H9 (cell line): ENCODE measurements at regions not wholly inside any gene's neighbourhood (a gene's known extent, or its start where the extent isn't known, plus 50 kb on each side); places are given as distances from the start of the nearest gene placed in this dataset.

Experiments
- DNase-seq: peaks from one replicate; pipeline ENCODE4 v3.0.0-alpha.2; 2017
- H2AFZ ChIP-seq: one replicate; pipeline ENCODE4 v1.6.1; 2013; ENCODE audit warnings: mild to moderate bottlenecking, low read length, control low read depth, moderate library complexity
- H2AK5ac ChIP-seq: 2 replicates; pipeline ENCODE4 v1.6.1; 2013; ENCODE audit warnings: low read length, control low read depth, mixed read lengths; ENCODE audit not compliant: insufficient read length
- H2BK120ac ChIP-seq: one replicate; pipeline ENCODE4 v1.6.1; 2013; ENCODE audit warnings: low read depth, mild to moderate bottlenecking, low read length, control low read depth, inconsistent platforms; ENCODE audit not compliant: poor library complexity, severe bottlenecking
- H2BK12ac ChIP-seq: 2 replicates; pipeline ENCODE4 v1.6.1; 2013; ENCODE audit warnings: low read length, control low read depth, mixed read lengths, low read depth; ENCODE audit not compliant: insufficient read length
- H2BK15ac ChIP-seq: 2 replicates; pipeline ENCODE4 v1.6.1; 2013; ENCODE audit warnings: low read depth, low read length, control low read depth
- H2BK20ac ChIP-seq: one replicate; pipeline ENCODE4 v1.6.1; 2013; ENCODE audit warnings: low read depth, mild to moderate bottlenecking, low read length, control low read depth, inconsistent platforms; ENCODE audit not compliant: poor library complexity, severe bottlenecking
- H2BK5ac ChIP-seq: 2 replicates; pipeline ENCODE4 v1.6.1; 2013; ENCODE audit warnings: low read length, control low read depth, mixed read lengths; ENCODE audit not compliant: insufficient read length
- H3K14ac ChIP-seq: 2 replicates; pipeline ENCODE4 v1.6.1; 2013; ENCODE audit warnings: low read length, control low read depth; ENCODE audit not compliant: insufficient read depth
- H3K18ac ChIP-seq: 2 replicates; pipeline ENCODE4 v1.6.1; 2013; ENCODE audit warnings: low read depth, mild to moderate bottlenecking, mixed read lengths, low read length, control low read depth; ENCODE audit not compliant: insufficient read length
- H3K23ac ChIP-seq: 2 replicates; pipeline ENCODE4 v1.6.1; 2013; ENCODE audit warnings: low read length, control low read depth, mixed read lengths, low read depth; ENCODE audit not compliant: insufficient read length
- H3K23me2 ChIP-seq: 2 replicates; pipeline ENCODE4 v1.6.1; 2013; ENCODE audit warnings: low read depth, mild to moderate bottlenecking, mixed read lengths, low read length, control low read depth; ENCODE audit not compliant: insufficient read length, poor library complexity, severe bottlenecking
- H3K27ac ChIP-seq: 2 replicates; pipeline ENCODE4 v1.5.1; 2013; ENCODE audit warnings: low read length, control low read depth, mixed read lengths, low read depth; ENCODE audit not compliant: insufficient read length
- H3K27me3 ChIP-seq: 2 replicates; pipeline ENCODE4 v1.6.1; 2013; ENCODE audit warnings: low read length, control low read depth, inconsistent platforms; ENCODE audit not compliant: insufficient read depth
- H3K4ac ChIP-seq: 2 replicates; pipeline ENCODE4 v1.6.1; 2013; ENCODE audit warnings: low read depth, mild to moderate bottlenecking, control low read depth, inconsistent platforms, low read length, moderate library complexity
- H3K4me1 ChIP-seq: 2 replicates; pipeline ENCODE4 v1.6.1; 2013; ENCODE audit warnings: low read length, control low read depth, inconsistent platforms; ENCODE audit not compliant: insufficient read depth
- H3K4me2 ChIP-seq: 2 replicates; pipeline ENCODE4 v1.6.1; 2013; ENCODE audit warnings: low read length, control low read depth, mixed read lengths; ENCODE audit not compliant: insufficient read length, insufficient read depth
- H3K56ac ChIP-seq: 2 replicates; pipeline ENCODE4 v1.6.1; 2013; ENCODE audit warnings: low read depth, mild to moderate bottlenecking, mixed read lengths, low read length, control low read depth; ENCODE audit not compliant: insufficient read length
- H3K79me1 ChIP-seq: 2 replicates; pipeline ENCODE4 v1.6.1; 2013; ENCODE audit warnings: low read depth, mild to moderate bottlenecking, moderate library complexity, low read length, control low read depth, inconsistent platforms; ENCODE audit not compliant: insufficient read depth, poor library complexity, severe bottlenecking
- H3K79me2 ChIP-seq: 2 replicates; pipeline ENCODE4 v1.6.1; 2013; ENCODE audit warnings: low read length, control low read depth, inconsistent platforms; ENCODE audit not compliant: insufficient read depth
- H3K9ac ChIP-seq: 2 replicates; pipeline ENCODE4 v1.6.1; 2013; ENCODE audit warnings: low read length, control low read depth, mixed read lengths; ENCODE audit not compliant: insufficient read length; ENCODE audit errors: extremely low read depth
- H3K9me3 ChIP-seq: one replicate; pipeline ENCODE4 v1.6.1; 2013; ENCODE audit warnings: low read depth, low read length, inconsistent platforms; ENCODE audit not compliant: control insufficient read depth
- H3T11ph ChIP-seq: one replicate; pipeline ENCODE4 v1.6.1; 2013; ENCODE audit warnings: mild to moderate bottlenecking, low read length, control low read depth, inconsistent platforms
- H4K20me1 ChIP-seq: one replicate; pipeline ENCODE4 v1.6.1; 2013; ENCODE audit not compliant: control insufficient read depth, insufficient read length, insufficient read depth
- H4K5ac ChIP-seq: 2 replicates; pipeline ENCODE4 v1.6.1; 2013; ENCODE audit warnings: low read depth, mild to moderate bottlenecking, mixed read lengths, low read length, control low read depth; ENCODE audit not compliant: insufficient read length
- H4K8ac ChIP-seq: replicated peaks from 2 replicates; pipeline ENCODE4 v1.6.1; 2013; ENCODE audit warnings: low read length, control low read depth, mixed read lengths, low read depth; ENCODE audit not compliant: insufficient read length
- H4K91ac ChIP-seq: 2 replicates; pipeline ENCODE4 v1.6.1; 2013; ENCODE audit warnings: low read depth, mild to moderate bottlenecking, moderate library complexity, mixed read lengths, low read length, control low read depth; ENCODE audit not compliant: insufficient read length
- H3K27ac Mint-ChIP-seq, 3 experiments: 2 replicates in 2 of 3; 3 replicates in 1 of 3; pipeline ENCODE4 v1.8.0; 2020 to 2021; ENCODE audit warnings: mixed read lengths in 3 of 3, mild to moderate bottlenecking in 1 of 3, moderate library complexity in 1 of 3
- H3K27me3 Mint-ChIP-seq: 2 replicates; pipeline ENCODE4 v1.8.0; 2021; ENCODE audit warnings: low read depth, mild to moderate bottlenecking, moderate library complexity, mixed read lengths
- H3K36me3 Mint-ChIP-seq, 3 experiments: 2 replicates in 2 of 3; 3 replicates in 1 of 3; pipeline ENCODE4 v1.8.0; 2020 to 2021; ENCODE audit warnings: low read depth in 3 of 3, mixed read lengths in 3 of 3; ENCODE audit not compliant: insufficient read depth in 1 of 3
- H3K4me1 Mint-ChIP-seq, 2 experiments: 2 replicates each; pipeline ENCODE4 v1.8.0; 2020; ENCODE audit warnings: mixed read lengths in 2 of 2
- H3K4me3 Mint-ChIP-seq, 2 experiments: 2 replicates in 1 of 2; 3 replicates in 1 of 2; pipeline ENCODE4 v1.8.0; 2020 to 2021; ENCODE audit warnings: mild to moderate bottlenecking in 2 of 2, mixed read lengths in 2 of 2, moderate library complexity in 1 of 2
- H3K9me3 Mint-ChIP-seq, 2 experiments: 2 replicates in 1 of 2; 3 replicates in 1 of 2; pipeline ENCODE4 v1.8.0; 2020; ENCODE audit warnings: mild to moderate bottlenecking in 2 of 2, mixed read lengths in 2 of 2, moderate library complexity in 1 of 2
- CTCF ChIP-seq: fragments of 200-600 bp; sonication (generic); conservative IDR thresholded peaks from 3 replicates; pipeline ENCODE4 v1.8.0; 2021; ENCODE audit warnings: antibody characterized with exemption, mild to moderate bottlenecking
- WGBS: extraction: QIAGEN DNeasy Blood & Tissue Kit; methylation state at CpG from one replicate; pipeline ENCODE4 v1.1.7; 2013; ENCODE audit warnings: missing lambda C conversion rate, low lambda C conversion rate, mixed read lengths; ENCODE audit not compliant: insufficient read length; ENCODE audit errors: extremely low coverage; 5-methylcytosine and 5-hydroxymethylcytosine counted together

- Histone ChIP-seq H3K9ac (no peak overlapping the region), H3K9me3 (no peaks in the 10 kb centered on the region), H3K23ac (no peak overlapping the region), H3K23me2 (no peaks in the 10 kb centered on the region), H3K79me2 (no peaks in the 10 kb centered on the region), H2AK5ac (no peak overlapping the region), H2AFZ (no peak overlapping the region), H4K8ac (no peak overlapping the region), H4K20me1 (no peaks in the 10 kb centered on the region), H3K4me2 (no peak overlapping the region), H3K14ac (no peak overlapping the region), H2BK120ac (no peak overlapping the region), H3K18ac (no peak overlapping the region), H2BK20ac (no peak overlapping the region), H4K91ac (no peak overlapping the region), H3K27ac (no peak overlapping the region), H3K56ac (no peak overlapping the region), H3K79me1 (no peaks in the 10 kb centered on the region), H2BK15ac (no peak overlapping the region), H3K4ac (no peak overlapping the region), H3K27me3 (no peaks in the 10 kb centered on the region), H2BK5ac (no peak overlapping the region), H2BK12ac (no peak overlapping the region), H3T11ph (no peak overlapping the region), H4K5ac (no peak overlapping the region), H3K4me1 (peaks cover 2% of the 10 kb centered on the region; the same call in 1 of the 2 replicates)
- peaks cover 0 to 7% (median 0%) of the 10 kb centered on the region in 3 experiments; a peak in 2 of 7 replicates for H3K36me3 Mint-ChIP-seq
- H3K27ac Mint-ChIP-seq, result no peak overlapping the region
- no peak for DNase-seq
- H3K4me1 Mint-ChIP-seq, result peaks cover 30 to 39% of the 10 kb centered on the region in 2 experiments
- no CpG with 5 or more reads among the region's 6 CpGs for WGBS
- no peak overlapping the region for H3K4me3 Mint-ChIP-seq
- H3K27me3 Mint-ChIP-seq, result peaks cover 6% of the 10 kb centered on the region
- TF ChIP-seq CTCF, result no peak
- H3K9me3 Mint-ChIP-seq, result peaks cover 3 to 6% of the 10 kb centered on the region in 2 experiments; a peak in 3 of 5 replicates
These were observed 118.2 kb upstream of the SCN7A start for GRCh38 chr2:166612214-166612613.
